ENCODE measurements at regions not wholly inside any gene's neighbourhood (a gene's known extent, or its start where the extent isn't known, plus 50 kb on each side); places are given as distances from the start of the nearest gene placed in this dataset.

DNA sequence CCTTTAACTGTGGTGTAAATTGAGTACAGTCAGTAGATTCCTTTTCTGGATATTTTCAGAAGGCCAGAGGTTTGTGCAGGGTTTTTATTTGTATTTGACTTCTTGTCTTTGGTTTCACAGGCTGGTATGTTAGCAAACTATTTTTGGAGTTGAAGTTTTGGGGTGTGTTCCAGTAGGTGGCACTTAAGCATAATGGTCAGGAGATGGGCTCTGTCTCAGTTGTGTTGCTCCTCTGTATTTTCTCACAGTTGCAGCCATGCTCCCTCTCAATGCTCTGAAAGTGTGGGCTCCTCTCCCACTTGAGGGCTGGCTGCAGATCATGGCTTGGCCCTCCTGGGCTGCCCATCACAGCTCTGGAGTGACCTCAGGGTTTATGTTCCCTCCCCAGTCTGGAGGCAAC is 267.0 kb upstream of the PCSK5 start:
- TF ChIP-seq ZFX (IDR thresholded peaks at IDR 0.05): no peak
- no peak overlapping the region for H3K27ac ChIP-seq

DNA sequence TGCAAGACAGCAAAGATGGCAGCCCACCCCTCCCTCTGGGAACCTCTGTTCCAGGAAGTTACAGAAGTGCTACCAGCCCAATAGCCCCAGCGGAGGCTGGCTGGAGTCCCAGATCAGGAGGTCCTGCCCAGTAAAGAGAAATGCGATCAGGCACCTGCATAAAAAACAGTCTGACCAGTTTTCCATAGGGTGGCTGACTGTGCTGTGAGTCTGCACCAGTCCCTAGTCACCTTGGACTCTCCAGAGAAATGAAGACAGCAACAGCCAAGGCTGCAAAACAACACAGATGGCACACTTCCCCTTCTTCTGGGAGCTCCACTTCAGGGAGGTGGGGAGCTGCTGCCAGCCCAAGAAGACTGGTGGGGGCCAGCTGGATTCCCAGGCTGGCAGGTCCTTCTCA is 265.5 kb upstream of the PCSK5 start:
- TF ChIP-seq, protein P1, sequence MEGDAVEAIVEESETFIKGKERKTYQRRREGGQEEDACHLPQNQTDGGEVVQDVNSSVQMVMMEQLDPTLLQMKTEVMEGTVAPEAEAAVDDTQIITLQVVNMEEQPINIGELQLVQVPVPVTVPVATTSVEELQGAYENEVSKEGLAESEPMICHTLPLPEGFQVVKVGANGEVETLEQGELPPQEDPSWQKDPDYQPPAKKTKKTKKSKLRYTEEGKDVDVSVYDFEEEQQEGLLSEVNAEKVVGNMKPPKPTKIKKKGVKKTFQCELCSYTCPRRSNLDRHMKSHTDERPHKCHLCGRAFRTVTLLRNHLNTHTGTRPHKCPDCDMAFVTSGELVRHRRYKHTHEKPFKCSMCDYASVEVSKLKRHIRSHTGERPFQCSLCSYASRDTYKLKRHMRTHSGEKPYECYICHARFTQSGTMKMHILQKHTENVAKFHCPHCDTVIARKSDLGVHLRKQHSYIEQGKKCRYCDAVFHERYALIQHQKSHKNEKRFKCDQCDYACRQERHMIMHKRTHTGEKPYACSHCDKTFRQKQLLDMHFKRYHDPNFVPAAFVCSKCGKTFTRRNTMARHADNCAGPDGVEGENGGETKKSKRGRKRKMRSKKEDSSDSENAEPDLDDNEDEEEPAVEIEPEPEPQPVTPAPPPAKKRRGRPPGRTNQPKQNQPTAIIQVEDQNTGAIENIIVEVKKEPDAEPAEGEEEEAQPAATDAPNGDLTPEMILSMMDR (conservative IDR thresholded peaks at IDR 0.05): no peak
- TF ChIP-seq ZFX (IDR thresholded peaks at IDR 0.05): no peak
- no peak overlapping the region for H3K27ac ChIP-seq

- no peak for TF ChIP-seq ZFX (IDR thresholded peaks at IDR 0.05)
- no peak overlapping the region for H3K27ac ChIP-seq
Observed at GRCh38 chr9:75626860-75627259, 263.6 kb upstream of the PCSK5 start.

DNA sequence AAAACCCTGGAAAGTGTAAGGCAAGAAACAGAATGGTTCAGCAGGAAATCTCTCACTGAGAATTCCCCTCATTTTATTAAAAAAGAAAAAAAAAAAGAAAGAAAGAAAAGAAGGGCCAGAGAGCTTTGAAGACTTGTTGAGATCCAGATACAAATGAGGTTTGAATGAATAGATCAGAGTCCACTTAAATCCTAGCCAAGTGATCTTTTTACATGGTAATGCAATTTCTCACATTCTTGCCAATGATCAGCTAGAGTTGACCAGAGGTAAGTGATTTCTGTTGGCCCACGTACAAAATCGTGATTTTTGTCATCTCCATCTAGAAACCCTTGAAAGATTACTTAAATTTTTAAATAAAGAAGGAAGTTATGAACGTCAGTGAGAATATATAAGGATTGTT is 261.5 kb upstream of the PCSK5 start:
- no peak for TF ChIP-seq ZFX (IDR thresholded peaks at IDR 0.05)
- TF ChIP-seq, protein P1 (conservative IDR thresholded peaks at IDR 0.05): no peak
- no peak overlapping the region for H3K27ac ChIP-seq

GRCh38 chr9:75633451-75634057 is 256.9 kb upstream of the PCSK5 start:
- no peak for TF ChIP-seq ZFX (IDR thresholded peaks at IDR 0.05)
- TF ChIP-seq, protein P1 (conservative IDR thresholded peaks at IDR 0.05): no peak
- H3K27ac ChIP-seq: no peak overlapping the region

GRCh38 chr9:75636427-75637045 is 253.9 kb upstream of the PCSK5 start:
- TF ChIP-seq, protein P1 (conservative IDR thresholded peaks at IDR 0.05): no peak
- TF ChIP-seq ZFX (IDR thresholded peaks at IDR 0.05): no peak
- H3K27ac ChIP-seq: no peak overlapping the region

- TF ChIP-seq, protein P1 (conservative IDR thresholded peaks at IDR 0.05): no peak
- TF ChIP-seq ZFX (IDR thresholded peaks at IDR 0.05): no peak
- H3K27ac ChIP-seq: no peak overlapping the region
Observed at GRCh38 chr9:75639971-75640610, 250.4 kb upstream of the PCSK5 start.

- TF ChIP-seq, protein P1 (conservative IDR thresholded peaks at IDR 0.05): no peak
- no peak for TF ChIP-seq ZFX (IDR thresholded peaks at IDR 0.05)
Observed at GRCh38 chr9:75642522-75642921, 248.0 kb upstream of the PCSK5 start.

More at GRCh38 chr9:75642522-75642921, 248.0 kb upstream of the PCSK5 start:
- no peak overlapping the region for H3K27ac ChIP-seq
